GM19463 (cell line): ENCODE measurements at regions not wholly inside any gene's neighbourhood (a gene's known extent, or its start where the extent isn't known, plus 50 kb on each side); places are given as distances from the start of the nearest gene placed in this dataset.

Source experiments
- ATAC-seq: cut with Tn5 transposase; IDR thresholded peaks from one replicate; pipeline ENCODE4 v1.9.1; 2021; ENCODE audit warnings: mild to moderate bottlenecking, moderate library complexity; ENCODE audit not compliant: unreplicated experiment

DNA sequence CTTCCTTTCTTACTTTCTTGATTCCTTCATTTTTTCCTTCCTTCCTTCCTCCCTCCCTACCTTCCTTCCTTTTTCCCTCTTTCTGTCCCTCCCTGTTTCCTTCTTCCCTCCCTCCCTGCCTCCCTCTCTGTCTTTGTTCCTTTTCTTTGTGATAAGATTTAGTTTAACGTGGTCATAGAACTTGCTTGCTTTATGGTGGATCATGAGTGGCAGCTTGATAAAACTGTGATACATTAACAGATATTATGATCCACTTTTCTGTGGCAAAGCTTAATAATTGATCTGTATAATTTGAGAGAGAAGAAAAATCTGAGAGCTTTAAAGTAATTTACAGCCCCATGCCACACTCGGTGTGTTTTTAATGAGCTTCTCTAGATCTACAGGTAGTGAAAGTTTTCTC lies 280.5 kb downstream of the RNF144B start:
- ATAC-seq, result no peak

DNA sequence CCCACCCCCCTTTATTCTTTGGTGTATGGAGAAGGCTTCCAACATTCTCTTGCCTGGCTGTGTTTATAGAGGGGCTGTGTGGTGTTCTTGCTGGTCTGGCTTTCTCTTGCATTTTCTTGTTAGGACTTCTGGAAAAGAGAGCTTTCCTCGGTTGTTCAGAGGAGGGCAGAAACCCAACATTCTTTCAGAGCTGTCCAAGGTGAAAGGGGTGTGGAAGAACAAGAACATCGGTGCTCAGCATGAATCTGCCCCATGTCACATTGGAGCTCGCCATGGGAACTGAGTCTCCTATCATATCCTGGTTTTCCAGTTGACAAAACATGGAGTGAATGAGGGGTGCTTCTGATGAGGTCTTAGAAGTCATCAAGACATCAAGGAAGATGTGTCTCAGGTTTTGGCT lies 281.8 kb downstream of the RNF144B start:
- ATAC-seq, result no peak

DNA sequence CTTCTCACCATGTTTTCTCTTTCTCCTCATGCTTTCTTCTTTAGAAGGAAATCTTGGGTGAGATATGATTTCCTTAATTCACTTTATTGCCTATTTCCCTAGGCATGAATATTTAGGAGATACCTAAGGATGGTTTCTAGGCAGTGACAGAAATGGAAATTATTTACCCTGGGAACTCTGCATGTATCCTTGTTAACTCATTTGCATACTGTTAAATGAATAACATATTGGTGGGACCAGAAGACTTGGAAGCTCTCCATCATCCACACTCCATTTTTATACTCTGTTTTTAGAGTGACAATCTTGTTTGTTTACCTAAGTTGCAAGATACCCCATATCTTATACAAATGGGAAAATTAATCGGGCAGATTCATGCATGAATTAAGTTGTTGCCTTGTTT lies 285.7 kb downstream of the RNF144B start:
- no peak for ATAC-seq

DNA sequence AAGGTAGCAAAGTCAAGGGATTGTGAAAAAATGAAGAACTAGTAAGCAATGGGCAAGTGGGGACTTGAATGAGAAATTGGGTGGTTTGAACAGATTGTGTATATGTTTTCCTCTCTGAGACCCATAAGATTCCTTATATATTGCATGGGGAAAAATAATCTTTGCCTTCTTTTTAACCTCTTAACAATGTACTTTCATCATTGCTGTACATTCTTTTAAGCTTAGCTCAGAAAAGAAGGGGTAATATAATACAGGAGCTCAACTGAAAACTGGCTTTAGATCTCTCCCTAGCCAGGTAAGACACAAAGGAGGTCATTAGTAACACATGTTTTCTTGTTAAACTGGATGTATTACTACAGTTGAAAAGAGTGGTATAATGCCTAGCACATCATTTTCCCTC lies 287.2 kb downstream of the RNF144B start:
- ATAC-seq, result no peak

DNA sequence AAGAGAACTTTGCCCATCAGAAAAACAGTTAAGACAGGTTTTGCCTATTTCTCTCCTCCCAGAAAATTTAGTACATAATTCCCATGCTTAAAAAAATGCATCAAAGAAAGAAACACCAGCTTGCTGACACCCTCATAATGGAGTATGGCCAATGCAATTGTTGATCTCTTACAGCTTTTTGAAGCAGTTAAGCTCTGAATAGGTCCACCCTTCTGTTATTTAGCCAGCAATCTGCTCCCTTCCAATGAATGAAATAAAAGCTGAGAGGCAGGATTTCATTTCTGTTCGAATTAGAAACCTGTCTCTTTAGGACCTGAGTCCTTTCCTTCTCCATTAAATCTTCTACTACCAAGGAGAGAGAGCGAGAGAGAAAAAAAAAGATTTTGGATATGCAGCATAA lies 288.7 kb downstream of the RNF144B start:
- no peak for ATAC-seq

DNA sequence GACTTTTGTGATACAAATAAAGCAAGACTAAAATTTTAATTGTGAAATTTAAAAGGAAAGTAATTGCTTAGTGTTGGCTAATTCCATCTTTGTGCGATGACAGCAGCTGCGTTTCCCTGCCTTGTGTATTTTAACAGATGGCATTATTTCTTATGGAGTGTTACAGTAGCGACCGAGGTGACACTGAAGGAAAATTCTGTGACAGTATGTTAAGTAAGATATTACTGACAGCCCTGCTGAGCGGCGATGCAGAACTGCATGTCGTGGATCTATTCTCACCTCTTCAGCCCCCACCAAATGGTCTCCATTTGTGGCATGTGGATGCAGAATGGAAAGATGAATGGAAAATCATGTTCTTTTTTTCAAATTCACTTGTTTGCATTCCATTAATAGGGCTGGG lies 289.4 kb downstream of the RNF144B start:
- no peak for ATAC-seq

DNA sequence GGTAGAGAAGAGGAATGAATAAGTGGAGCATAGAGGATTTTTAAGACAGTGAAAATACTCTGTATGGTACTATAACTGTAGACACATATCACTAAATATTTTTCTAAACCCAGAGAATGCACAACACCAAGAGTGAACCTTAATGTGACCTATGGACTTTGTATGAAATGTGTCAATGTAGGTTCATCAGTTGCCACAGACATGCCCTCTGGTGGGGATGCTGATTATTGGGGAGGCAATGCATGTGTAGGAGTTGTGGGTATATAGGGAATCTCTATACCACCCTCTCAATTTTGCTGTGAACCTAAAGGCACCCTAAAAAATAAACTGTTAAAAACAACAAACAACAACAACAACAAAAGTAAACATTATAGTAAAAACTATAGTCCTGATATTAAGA lies 293.7 kb downstream of the RNF144B start:
- ATAC-seq, result no peak

GRCh38 chr6:18681832-18682503 lies 294.8 kb downstream of the RNF144B start:
- ATAC-seq, result no peak

GRCh38 chr6:18684343-18684742 lies 297.2 kb downstream of the RNF144B start:
- ATAC-seq, result no peak

DNA sequence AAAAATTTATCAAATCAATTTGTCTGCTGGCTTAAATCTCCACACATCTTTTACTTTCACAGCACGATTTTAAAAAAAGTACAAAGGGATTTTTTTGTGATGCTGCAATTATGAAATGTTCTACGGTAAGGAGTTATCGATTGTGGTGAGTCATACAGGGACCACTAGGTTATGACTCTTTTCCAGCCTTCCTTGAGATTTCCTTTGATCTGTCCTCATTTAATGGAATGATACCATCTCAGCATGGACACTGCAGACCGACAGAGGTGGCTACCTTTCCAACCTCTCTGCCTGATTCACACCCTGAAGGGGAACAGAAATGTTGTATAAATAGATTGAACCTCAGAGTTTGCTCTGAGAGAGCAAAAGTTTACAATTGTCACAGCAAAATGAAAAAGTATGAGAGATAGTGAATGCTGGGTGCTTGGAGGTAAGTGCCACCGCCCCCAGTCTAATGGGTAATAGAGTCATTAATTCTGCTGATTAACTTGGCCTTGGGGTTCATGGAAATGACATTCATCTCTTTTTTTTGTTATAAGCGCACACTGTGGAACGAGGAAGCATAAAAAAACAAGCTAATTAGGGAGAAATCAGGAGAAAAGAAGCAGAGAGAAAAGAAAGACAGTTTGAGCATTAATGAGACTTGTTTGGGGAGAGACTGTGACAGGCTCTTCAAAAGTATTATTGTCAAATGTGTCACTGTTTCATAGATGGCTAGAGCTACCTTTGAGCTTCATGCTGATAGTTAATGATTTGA lies 306.0 kb downstream of the RNF144B start:
- no peak for ATAC-seq

DNA sequence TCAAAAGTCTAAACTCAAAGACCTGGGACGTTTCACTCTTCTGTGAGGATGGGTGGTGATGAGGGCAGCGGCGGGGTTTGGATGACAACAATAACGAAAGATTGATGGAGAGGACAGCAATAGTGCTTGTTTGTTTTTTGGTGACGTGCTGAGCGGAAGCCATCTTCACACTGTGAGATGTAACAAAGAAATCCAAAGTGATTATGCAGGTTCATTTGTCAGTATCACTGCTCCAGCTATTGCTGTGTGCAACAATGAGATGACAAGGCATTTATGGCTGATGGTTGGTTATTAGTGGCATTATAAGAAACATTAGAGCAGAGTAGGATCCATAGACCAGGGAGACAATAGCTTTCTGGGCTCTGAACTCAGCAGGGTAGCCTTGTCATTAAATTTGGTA lies 306.7 kb downstream of the RNF144B start:
- no peak for ATAC-seq

DNA sequence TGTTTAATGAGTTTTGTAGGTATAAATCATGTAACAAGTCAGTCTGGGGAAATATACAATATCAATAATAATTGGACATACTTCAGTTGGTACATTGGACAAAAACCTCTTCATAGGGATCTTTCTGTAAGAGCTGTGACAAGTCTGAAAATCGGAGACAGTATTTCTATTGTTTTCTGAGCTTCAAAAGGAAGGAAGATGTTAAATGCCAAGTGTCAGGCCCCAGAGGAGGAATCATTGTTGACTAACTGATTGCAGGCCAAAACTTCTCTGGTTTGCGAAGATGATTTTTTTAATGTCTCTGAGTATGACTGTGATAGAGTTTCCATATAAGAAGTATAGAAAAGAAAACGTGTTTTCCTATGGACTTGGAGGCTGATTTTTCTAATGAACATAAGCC lies 316.4 kb downstream of the RNF144B start:
- no peak for ATAC-seq

GRCh38 chr6:18707714-18708439 lies 320.7 kb downstream of the RNF144B start:
- ATAC-seq, result no peak

DNA sequence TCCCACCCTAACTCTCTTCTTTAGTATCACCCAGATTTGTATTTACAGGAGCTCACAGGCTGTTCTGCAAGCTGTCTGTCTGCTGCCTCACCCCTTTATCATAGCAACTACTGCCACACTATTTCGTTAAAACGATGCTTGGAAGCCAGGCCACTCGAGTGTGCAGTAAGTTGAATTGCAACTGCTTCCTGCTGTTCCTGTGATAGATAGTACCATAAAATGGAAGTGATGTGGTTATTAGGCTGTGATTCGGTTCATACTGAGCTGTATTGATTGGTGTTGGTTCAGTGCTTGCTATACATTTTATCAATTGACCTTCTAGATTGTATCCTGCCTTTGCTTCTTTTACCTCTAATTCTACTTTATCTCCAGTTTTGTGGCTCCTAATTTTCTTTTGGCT lies 325.4 kb downstream of the RNF144B start:
- ATAC-seq, result no peak

DNA sequence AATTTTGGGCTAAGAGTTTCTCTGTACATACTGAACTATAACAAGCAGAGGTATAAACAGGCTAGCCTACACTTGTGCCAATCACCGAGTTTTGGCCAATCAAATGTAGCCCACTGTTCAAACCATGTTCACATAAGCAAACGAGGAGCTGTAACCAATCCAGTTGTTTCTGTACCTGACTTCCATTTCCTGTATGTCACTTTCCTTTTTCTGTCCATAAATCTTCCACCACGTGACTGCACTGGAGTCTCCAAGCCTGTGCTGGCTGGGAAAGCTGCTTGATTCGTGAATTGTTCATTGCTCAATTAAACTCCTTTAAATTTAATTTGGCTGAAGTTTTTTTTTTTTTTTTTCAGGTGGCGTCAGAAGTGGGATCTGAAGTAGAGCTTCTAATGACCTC lies 332.9 kb downstream of the RNF144B start:
- ATAC-seq, result no peak

GRCh38 chr6:18724056-18724455 lies 336.9 kb downstream of the RNF144B start:
- ATAC-seq, result no peak

- ATAC-seq, result no peak
Observed at GRCh38 chr6:18725449-18725848, 338.3 kb downstream of the RNF144B start.

DNA sequence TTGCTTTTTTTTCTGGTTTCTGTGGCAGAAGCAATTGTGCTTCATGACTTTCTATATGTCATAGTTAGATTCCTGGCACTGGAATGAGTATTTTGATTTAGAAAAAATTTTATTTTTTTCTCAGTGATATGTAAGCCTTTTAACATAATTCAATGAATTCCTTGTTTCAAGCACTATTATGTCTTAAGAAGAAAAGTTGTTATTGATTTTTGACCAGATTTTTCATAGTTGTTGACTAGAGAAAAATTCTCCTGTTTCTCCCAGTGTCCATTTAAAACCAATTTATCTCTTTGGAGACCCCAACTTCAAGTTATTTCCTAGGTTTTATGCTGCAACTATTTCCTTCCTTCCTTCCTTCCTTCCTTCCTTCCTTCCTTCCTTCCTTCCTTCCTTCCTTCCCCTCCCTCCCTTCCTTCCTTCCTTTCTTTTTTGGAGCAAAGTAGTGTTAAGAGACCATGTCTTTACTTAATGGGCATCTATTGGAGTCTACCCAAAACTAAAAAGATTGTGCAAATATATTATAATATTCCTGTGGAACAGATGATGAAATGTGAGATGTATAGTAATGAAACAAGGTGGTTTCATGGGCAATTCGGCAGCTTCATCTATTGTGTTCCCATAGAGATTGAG lies 346.9 kb downstream of the RNF144B start:
- ATAC-seq, result no peak

DNA sequence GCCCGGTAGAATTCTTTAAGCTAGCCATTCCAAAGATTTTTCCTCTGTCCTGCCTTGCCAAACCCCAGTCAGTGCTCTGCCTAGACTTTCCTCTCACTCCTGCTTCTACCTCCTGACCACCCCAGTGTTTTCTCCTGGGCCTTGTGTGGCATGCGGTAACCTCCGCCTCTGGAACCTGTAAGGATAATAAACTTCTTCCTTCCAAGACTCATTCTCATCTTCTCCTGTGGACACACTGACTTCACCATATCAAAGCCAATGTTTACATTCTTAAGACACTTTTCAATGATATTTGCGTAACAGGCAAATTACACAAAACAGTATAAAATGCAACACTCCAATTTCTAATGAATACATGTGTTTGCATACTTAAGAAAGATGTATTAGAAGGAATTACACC lies 354.6 kb downstream of the RNF144B start:
- ATAC-seq, result no peak

DNA sequence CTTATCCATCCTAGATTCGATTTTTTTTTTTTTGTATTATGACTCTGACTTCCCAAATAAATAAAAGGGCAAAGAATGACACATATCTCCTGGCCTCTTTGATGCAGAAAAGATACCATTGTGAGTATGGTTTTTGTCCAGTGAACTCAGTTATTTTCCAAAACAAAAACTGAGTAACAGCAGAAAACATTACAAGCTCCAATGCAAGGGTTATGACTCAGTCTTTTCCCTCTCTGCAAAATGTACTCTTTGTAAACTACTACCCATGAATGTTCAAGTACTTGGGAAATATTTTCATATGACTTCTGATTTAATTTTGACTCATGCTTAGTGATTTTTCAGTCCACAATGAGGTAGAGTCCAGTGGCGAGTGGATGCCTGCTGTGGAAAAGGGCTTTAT lies 355.3 kb downstream of the RNF144B start:
- ATAC-seq, result no peak

DNA sequence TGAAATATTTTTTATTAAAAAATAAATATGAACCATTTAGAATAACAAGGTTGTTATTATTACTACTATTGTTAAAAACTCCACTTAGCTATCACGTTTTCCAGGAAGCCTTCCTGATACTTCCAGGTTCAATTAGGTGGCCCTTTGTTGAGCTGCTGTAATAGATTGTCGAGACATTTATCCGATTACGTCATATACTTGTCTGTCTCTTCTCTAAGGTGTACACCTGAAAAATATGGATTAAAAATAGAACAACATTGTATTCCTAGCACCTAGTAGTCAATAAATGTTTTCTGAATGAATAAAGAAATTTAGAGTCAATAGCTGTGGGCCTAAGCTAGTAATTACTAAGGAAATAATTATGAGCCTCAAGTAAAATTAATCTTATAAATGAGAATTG lies 359.6 kb downstream of the RNF144B start:
- ATAC-seq, result no peak

DNA sequence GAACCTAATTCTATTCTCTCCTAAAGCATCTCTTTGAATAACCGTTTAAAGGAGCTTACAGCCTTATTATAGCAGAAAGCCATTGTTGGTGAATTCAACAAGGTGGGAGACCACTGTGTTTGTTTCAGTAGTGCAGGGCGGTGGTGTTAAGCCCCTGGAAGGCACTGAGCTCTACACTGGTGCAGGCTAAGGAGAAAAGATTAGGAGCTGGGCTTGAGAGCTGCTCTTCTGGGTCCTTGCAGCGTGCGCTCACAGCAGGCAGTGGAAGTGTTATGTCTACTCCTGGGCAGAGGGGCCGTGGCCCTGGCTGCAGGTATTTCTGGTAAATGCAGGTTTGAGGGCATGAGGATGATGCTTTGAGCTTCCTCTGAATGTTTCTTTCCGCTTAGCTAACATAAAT lies 361.2 kb downstream of the RNF144B start:
- ATAC-seq, result no peak
